ENCODE measurements at regions not wholly inside any gene's neighbourhood (a gene's known extent, or its start where the extent isn't known, plus 50 kb on each side); places are given as distances from the start of the nearest gene placed in this dataset.

GRCh38 chr4:79535516-79535915 lies 127.5 kb upstream of the GK2 start:
- H3K36me3 ChIP-seq (ENCODE audit: insufficient read depth, low read length), result no peaks in the 10 kb centered on the region
- no peaks in the 10 kb centered on the region for H3K4me1 ChIP-seq (ENCODE audit: insufficient read depth, low read length)
- H3K79me2 ChIP-seq (ENCODE audit: insufficient read depth, low read length), result no peaks in the 10 kb centered on the region
- no peak overlapping the region for H2AFZ ChIP-seq (ENCODE audit: low read length)
- H3K27ac ChIP-seq (ENCODE audit: low read depth, low read length), result no peak overlapping the region
- no peak for DNase-seq (ENCODE audit: insufficient read length, low spot score, missing footprints)
- no peaks in the 10 kb centered on the region for H3K27me3 ChIP-seq (ENCODE audit: insufficient read depth, low read length)
- no peak for TF ChIP-seq CTCF (IDR thresholded peaks at IDR 0.05; ENCODE audit: extremely low read depth, low read depth, low read length)
- H3K4me2 ChIP-seq (ENCODE audit: insufficient read depth, low read length), result no peak overlapping the region
- no peaks in the 10 kb centered on the region for H4K20me1 ChIP-seq (ENCODE audit: insufficient read depth, low read length)
- H3K9me3 ChIP-seq (ENCODE audit: low read depth, low read length), result no peaks in the 10 kb centered on the region
- H3K4me3 ChIP-seq (ENCODE audit: insufficient read depth, low read length), result no peak overlapping the region

GRCh38 chr4:79528241-79528706 lies 120.2 kb upstream of the GK2 start:
- no peak for TF ChIP-seq CTCF (IDR thresholded peaks at IDR 0.05; ENCODE audit: extremely low read depth, low read depth, low read length)
- H3K27me3 ChIP-seq (ENCODE audit: insufficient read depth, low read length), result no peaks in the 10 kb centered on the region
- no peak overlapping the region for H3K4me3 ChIP-seq (ENCODE audit: insufficient read depth, low read length)
- H3K9me3 ChIP-seq (ENCODE audit: low read depth, low read length), result no peaks in the 10 kb centered on the region
- H3K79me2 ChIP-seq (ENCODE audit: insufficient read depth, low read length), result no peaks in the 10 kb centered on the region
- H3K4me2 ChIP-seq (ENCODE audit: insufficient read depth, low read length), result no peak overlapping the region
- no peak overlapping the region for H2AFZ ChIP-seq (ENCODE audit: low read length)
- no peaks in the 10 kb centered on the region for H4K20me1 ChIP-seq (ENCODE audit: insufficient read depth, low read length)
- H3K27ac ChIP-seq (ENCODE audit: low read depth, low read length), result no peak overlapping the region
- no peaks in the 10 kb centered on the region for H3K36me3 ChIP-seq (ENCODE audit: insufficient read depth, low read length)
- H3K4me1 ChIP-seq (ENCODE audit: insufficient read depth, low read length), result no peaks in the 10 kb centered on the region
- no peak for DNase-seq (ENCODE audit: insufficient read length, low spot score, missing footprints)

GRCh38 chr4:79526641-79527565 lies 118.9 kb upstream of the GK2 start:
- Histone ChIP-seq H3K4me3 (ENCODE audit: insufficient read depth, low read length) (no peak overlapping the region), H4K20me1 (ENCODE audit: insufficient read depth, low read length) (no peaks in the 10 kb centered on the region), H3K27me3 (ENCODE audit: insufficient read depth, low read length) (no peaks in the 10 kb centered on the region), H3K27ac (ENCODE audit: low read depth, low read length) (no peak overlapping the region), H2AFZ (ENCODE audit: low read length) (no peak overlapping the region), H3K79me2 (ENCODE audit: insufficient read depth, low read length) (no peaks in the 10 kb centered on the region), H3K4me2 (ENCODE audit: insufficient read depth, low read length) (no peak overlapping the region), H3K36me3 (ENCODE audit: insufficient read depth, low read length) (no peaks in the 10 kb centered on the region), H3K9me3 (ENCODE audit: low read depth, low read length) (no peaks in the 10 kb centered on the region), H3K4me1 (ENCODE audit: insufficient read depth, low read length) (no peaks in the 10 kb centered on the region)
- no peak for TF ChIP-seq CTCF (IDR thresholded peaks at IDR 0.05; ENCODE audit: extremely low read depth, low read depth, low read length)
- no peak for DNase-seq (ENCODE audit: insufficient read length, low spot score, missing footprints)

GRCh38 chr4:79516114-79516513 lies 108.1 kb upstream of the GK2 start:
- no peak for TF ChIP-seq CTCF (IDR thresholded peaks at IDR 0.05; ENCODE audit: extremely low read depth, low read depth, low read length)
- H3K79me2 ChIP-seq (ENCODE audit: insufficient read depth, low read length), result no peaks in the 10 kb centered on the region
- DNase-seq (ENCODE audit: insufficient read length, low spot score, missing footprints), result no peak

More at GRCh38 chr4:79516114-79516513, 108.1 kb upstream of the GK2 start:
- Histone ChIP-seq H3K36me3 (ENCODE audit: insufficient read depth, low read length) (no peaks in the 10 kb centered on the region), H3K4me1 (ENCODE audit: insufficient read depth, low read length) (no peaks in the 10 kb centered on the region), H3K9me3 (ENCODE audit: low read depth, low read length) (no peaks in the 10 kb centered on the region), H4K20me1 (ENCODE audit: insufficient read depth, low read length) (no peaks in the 10 kb centered on the region), H3K4me3 (ENCODE audit: insufficient read depth, low read length) (no peak overlapping the region), H3K27me3 (ENCODE audit: insufficient read depth, low read length) (no peaks in the 10 kb centered on the region), H2AFZ (ENCODE audit: low read length) (no peak overlapping the region), H3K4me2 (ENCODE audit: insufficient read depth, low read length) (no peak overlapping the region), H3K27ac (ENCODE audit: low read depth, low read length) (no peak overlapping the region)
